HG03135 (cell line): ENCODE measurements at regions not wholly inside any gene's neighbourhood (a gene's known extent, or its start where the extent isn't known, plus 50 kb on each side); places are given as distances from the start of the nearest gene placed in this dataset.

ENCODE experiments used
- ATAC-seq: cut with Tn5 transposase; IDR thresholded peaks from one replicate; pipeline ENCODE4 v1.9.1; 2021; ENCODE audit warnings: mild to moderate bottlenecking, moderate library complexity; ENCODE audit not compliant: unreplicated experiment

DNA sequence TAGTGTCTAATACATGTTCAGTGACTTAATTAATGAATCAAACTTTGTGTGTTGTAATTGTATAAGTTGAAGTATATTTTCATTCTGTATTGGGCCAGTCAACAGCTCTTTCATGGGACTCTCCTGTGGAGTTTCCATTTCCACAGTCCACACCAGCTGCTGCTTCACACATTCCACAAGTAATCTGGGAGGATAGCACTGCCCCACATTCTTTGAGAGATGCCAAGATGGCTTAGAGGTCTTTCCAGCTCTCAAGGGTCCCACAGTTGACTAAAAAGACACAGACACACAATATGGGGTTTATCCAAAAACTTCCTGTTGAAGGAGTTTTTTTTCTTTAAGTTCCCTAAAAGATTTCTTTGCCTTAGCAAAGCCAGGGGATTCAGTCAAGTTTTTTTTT, 408.3 kb downstream of the AACS start:
- ATAC-seq, result no peak

- no peak for ATAC-seq
These were observed 422.1 kb downstream of the AACS start for GRCh38 chr12:125487336-125487735.

GRCh38 chr12:125491553-125491952, 426.3 kb downstream of the AACS start:
- no peak for ATAC-seq

DNA sequence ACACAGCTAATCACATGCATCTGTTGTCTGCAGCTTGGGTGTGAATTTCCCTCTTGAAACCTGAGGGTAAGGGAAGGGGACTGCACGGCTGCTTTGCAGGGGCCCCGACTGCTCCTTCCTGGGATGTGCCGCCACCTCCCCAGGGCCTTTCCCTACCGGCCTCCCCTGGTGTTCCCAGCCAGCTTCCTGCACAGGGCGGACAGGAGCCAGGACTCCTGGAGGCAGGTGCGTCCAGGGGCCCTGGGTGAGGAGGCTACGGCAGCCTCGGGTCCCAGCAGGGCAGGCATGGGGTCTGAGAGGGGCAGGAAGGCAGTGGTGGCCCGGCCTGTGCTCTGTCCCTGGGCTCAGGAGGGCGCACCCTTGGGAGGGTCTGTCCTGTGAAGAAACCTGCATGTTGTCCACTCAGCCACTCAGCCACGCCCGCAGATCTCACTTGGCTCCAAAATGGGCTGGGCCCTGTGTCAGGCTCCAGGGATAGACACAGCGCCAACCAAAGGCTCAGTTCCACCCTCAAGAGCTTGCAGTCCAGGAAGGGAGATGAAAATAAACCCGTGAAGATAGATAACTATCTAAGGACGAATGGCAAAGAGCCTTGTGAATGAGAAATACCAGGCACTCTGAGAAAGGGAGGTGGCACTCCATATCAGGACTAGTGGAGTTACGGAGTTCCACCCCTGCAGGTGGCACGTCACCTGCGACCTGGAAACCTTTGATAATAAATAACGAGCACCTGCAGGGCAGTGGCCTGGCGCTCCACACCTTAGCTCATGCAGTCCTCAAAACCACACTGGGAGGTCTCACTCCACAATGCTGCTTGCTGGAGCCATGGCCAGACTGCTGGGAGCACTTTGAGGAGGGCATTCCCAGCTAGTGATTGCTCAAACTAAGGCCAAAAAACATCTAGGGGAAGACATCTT, 427.4 kb downstream of the AACS start:
- no peak for ATAC-seq

DNA sequence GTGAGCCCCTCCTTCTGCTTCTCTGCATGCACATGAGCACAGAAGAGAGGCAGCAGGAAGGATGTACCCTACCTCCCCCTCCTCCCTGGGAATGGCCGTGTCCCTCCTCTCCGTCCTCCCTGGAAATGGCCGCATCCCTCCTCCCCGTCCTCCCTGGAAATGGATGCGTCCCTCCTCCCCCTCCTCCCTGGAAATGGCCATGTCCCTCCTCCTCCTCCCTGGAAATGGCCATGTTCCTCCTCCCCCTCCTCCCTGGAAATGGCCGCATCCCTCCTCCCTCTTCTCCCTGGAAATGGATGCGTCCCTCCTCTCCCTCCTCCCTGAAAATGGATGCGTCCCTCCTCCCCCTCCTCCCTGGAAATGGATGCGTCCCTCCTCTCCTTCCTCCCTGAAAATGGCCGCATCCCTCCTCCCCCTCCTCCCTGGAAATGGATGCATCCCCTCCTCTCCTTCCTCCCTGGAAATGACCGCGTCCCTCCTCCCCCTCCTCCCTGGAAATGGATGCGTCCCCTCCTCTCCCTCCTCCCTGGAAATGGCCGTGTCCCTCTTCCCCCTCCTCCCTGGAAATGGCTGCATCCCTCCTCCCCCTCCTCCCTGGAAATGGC, 428.6 kb downstream of the AACS start:
- no peak for ATAC-seq

DNA sequence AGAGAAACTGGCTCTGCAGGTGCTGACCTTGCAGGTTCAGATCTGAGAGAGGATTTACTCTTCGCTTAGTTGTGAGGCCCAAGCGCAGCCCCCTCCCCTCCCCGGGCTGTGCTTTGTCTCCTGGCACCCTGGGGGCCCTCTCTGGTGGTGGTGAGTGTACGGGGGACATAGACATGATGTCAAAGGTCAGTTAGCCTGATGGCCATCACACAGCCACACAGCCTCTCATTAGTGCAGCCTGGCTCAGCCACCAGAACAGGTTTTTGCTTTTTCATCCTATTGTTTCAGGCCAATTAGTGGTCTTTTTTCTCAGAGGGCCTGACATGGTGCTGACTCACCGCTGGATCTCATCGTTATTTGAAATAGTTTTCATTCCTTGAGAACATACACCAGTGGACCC, 437.9 kb downstream of the AACS start:
- ATAC-seq, result no peak

- ATAC-seq, result no peak
These were observed 444.0 kb downstream of the AACS start for GRCh38 chr12:125509195-125509594.

GRCh38 chr12:125512541-125513298, 447.5 kb downstream of the AACS start:
- ATAC-seq, result no peak

DNA sequence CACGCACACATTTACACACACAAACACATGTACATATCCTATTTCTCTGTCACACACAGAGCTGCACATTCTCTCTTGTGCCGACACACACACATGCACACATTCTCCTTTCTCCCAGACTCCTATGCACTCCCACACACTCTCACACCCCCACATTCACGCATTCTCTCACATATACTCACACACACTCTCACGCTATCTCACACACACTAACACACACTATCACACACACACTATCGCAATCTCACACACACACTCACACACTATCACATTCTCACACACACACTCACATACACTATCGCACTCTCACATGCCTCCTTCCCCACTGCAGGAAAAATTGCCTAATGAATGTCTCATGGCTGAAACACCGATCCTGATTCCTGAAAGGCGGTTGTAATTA, 450.7 kb downstream of the AACS start:
- ATAC-seq, result no peak

DNA sequence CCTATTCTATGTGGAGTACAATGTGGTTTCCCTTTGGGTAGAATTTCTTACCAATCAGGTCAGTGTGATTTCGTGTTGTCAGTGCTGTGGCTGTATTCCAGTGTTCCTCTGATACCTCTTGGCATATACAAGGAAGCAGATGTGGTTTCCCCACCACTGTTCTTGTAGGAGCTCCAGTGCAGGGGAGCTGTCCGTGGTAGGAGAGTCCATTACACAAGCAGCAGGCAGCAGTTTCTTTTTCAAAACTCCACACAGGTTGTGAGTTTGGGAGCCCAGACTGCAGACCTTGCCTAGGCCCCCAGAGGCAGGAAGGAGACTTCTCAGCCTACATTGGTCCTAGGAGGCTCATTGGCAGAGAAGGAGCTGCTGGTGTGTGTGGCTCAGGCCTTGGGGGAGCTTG, 452.8 kb downstream of the AACS start:
- ATAC-seq, result no peak

DNA sequence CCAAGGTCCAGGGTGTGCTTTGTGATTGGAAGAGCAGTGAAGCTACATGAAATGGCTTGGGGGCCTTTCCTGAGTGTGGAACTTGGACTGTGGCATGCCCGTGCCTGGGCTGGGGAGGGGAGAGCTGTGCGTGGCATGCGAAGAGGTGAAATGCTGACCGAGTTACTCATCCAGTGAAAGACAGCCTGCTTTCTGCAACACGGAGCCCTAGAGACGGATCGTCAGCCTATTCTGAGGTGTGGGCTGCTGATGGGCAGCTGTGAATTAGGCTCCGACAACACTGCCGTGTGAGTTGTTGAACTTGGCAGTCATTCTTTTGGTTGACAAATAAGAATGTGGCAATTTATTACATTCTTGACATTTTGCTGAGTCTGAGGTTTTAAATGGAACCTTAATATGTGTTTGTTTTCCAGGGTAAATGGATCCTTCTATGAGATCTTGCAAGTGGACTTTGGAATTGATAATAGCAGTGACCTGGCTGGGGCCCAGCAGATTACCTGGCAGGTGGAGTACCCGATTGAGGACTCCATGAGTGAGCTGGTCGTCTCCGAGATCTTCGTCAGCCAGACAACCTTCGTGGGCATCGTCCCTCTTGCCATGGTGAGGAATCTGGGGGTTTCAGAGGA, 453.9 kb downstream of the AACS start:
- no peak for ATAC-seq

DNA sequence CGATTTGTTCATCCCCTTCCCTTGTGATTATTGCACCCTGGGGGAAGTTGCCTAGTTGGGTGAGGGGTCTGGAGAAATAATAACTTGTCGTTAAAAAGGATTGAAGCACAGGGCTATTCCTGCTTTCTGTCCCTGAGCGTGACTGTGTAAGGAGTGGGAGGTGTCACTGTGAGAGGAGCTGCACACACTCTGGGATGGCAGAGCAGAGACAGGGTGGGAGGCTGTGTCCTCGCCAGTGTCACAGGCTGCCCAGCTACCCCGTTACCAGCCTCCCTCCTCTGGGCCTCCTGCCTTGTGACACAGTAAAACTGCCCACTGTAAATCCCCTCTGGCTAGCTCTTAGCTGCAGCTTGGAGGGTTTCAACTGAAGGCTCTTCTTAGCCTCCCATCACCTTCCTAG, 460.6 kb downstream of the AACS start:
- ATAC-seq, result no peak

- no peak for ATAC-seq
These were observed 463.0 kb downstream of the AACS start for GRCh38 chr12:125528281-125528680.

DNA sequence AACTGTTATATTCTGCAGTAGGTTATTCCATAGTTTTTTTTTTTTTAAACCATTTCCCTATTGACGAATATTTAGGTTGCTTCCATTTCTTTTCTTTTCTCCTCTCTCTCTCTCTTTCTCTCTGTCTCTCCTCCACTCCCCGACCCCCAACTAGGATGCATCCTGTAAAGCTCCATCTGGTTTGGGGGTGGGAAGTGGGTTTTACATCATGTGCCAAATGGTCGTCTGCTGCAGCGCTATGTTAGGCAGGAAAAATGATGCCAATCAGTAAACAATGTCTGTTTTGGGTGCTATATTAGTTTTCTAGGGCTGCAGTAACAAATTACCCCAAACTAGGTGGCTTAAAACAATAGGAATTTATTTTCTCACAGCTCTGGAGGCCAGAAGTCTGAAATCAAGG, 465.0 kb downstream of the AACS start:
- ATAC-seq, result no peak

GRCh38 chr12:125530876-125531275, 465.6 kb downstream of the AACS start:
- no peak for ATAC-seq

GRCh38 chr12:125531574-125531973, 466.3 kb downstream of the AACS start:
- ATAC-seq, result no peak

- ATAC-seq, result peak; percentile 70
These were observed 468.3 kb downstream of the AACS start for GRCh38 chr12:125533434-125534029.

DNA sequence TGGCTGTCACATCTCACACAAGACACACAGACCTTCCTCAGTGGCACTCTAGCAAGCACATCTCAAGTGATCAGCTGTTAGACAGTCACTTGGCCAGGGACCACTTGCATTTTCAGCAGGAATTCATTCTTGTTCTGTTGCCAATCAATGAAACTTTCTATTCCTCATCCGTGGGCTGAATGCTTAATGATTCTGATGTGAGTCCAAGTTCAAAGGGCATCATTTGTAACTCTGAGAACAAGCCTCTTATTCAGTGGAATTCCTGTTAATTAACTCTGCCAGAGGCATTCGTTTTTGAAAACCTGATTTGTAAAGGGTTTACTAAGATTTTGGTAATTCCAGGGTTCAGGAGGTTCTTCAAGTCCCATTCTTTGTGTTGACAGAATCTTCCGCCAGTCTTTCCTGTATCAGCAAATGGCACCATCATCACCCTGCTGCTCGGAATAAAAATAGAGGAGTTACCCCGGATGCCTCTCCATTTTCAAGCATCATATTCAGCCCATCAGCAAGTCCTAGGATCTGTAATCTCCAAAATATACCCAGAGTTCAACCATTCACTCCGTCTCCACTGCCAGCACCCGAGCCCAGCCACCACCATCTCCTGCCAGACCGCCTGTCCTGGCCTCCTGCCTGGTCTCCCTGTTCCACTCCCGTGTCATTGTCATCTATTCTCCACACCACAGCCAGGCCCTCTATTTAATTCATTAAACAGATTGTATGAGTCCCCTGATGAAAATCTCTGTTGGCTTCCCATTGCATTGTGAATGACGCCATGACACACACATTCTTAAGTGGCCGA, 473.4 kb downstream of the AACS start:
- ATAC-seq, result no peak

GRCh38 chr12:125540580-125541204, 475.5 kb downstream of the AACS start:
- no peak for ATAC-seq

GRCh38 chr12:125544960-125545359, 479.7 kb downstream of the AACS start:
- ATAC-seq, result no peak
